ENCODE measurements at regions not wholly inside any gene's neighbourhood (a gene's known extent, or its start where the extent isn't known, plus 50 kb on each side); places are given as distances from the start of the nearest gene placed in this dataset.

- H3K27ac Mint-ChIP-seq, result no peak overlapping the region
- DNase-seq, result no peak
- H3K9me3 ChIP-seq (ENCODE audit: control insufficient read depth in 1 of 2, low read length in 2 of 2), result no peaks in the 10 kb centered on the region
- H3K27ac ChIP-seq (ENCODE audit: low read depth, low read length), result no peak overlapping the region
- H3K4me3 ChIP-seq (ENCODE audit: low read length in 2 of 2), result no peak overlapping the region
- no peaks in the 10 kb centered on the region for H3K4me1 Mint-ChIP-seq
- no peaks in the 10 kb centered on the region for H3K36me3 ChIP-seq (ENCODE audit: insufficient read depth, low read length)
- H3K4me1 ChIP-seq (ENCODE audit: insufficient read depth, low read length), result no peaks in the 10 kb centered on the region
- H3K27me3 Mint-ChIP-seq, result peaks cover 1% of the 10 kb centered on the region in 2 donors
- H3K9me3 Mint-ChIP-seq, result peaks cover 0 to 9% (median 6%) of the 10 kb centered on the region in 8 donors
- ChIA-PET CTCF (ENCODE audit: partially characterized antibody) (no interaction called here), POLR2A (ENCODE audit: partially characterized antibody) (no interaction called here)
- no peaks in the 10 kb centered on the region for H3K27me3 ChIP-seq (ENCODE audit: insufficient read depth, low read length)
- no peaks in the 10 kb centered on the region for H3K36me3 Mint-ChIP-seq
- intact Hi-C loops (cut with micrococcal nuclease), result no loop called here
- H3K4me3 Mint-ChIP-seq, result no peak overlapping the region
Measured at GRCh38 chr6:122302067-122302466, 97.4 kb upstream of the HSF2 start.

- H3K4me3 Mint-ChIP-seq, result no peak overlapping the region
- H3K4me1 Mint-ChIP-seq, result no peaks in the 10 kb centered on the region
- peaks cover 0 to 23% (median 8%) of the 10 kb centered on the region in 8 donors for H3K9me3 Mint-ChIP-seq
- no peaks in the 10 kb centered on the region for H3K9me3 ChIP-seq (ENCODE audit: control insufficient read depth in 1 of 2, low read length in 2 of 2)
- H3K36me3 ChIP-seq (ENCODE audit: insufficient read depth, low read length), result no peaks in the 10 kb centered on the region
- H3K27me3 Mint-ChIP-seq, result peaks cover 3 to 4% of the 10 kb centered on the region in 2 donors
- no peak overlapping the region for H3K4me3 ChIP-seq (ENCODE audit: low read length in 2 of 2)
- DNase-seq, result no peak
- H3K27ac Mint-ChIP-seq, result no peak overlapping the region
- no peaks in the 10 kb centered on the region for H3K4me1 ChIP-seq (ENCODE audit: insufficient read depth, low read length)
- no peaks in the 10 kb centered on the region for H3K27me3 ChIP-seq (ENCODE audit: insufficient read depth, low read length)
- intact Hi-C loops (cut with micrococcal nuclease), result no loop called here
- CTCF ChIA-PET (ENCODE audit: partially characterized antibody), result no interaction called here
- no peak overlapping the region for H3K27ac ChIP-seq (ENCODE audit: low read depth, low read length)
- POLR2A ChIA-PET (ENCODE audit: partially characterized antibody), result no interaction called here
- no peaks in the 10 kb centered on the region for H3K36me3 Mint-ChIP-seq
Measured at GRCh38 chr6:122307577-122307976, 91.9 kb upstream of the HSF2 start.

GRCh38 chr6:122308074-122308473 is 91.4 kb upstream of the HSF2 start:
- intact Hi-C loops (cut with micrococcal nuclease), result no loop called here
- Histone ChIP-seq H3K27me3 (ENCODE audit: insufficient read depth, low read length) (no peaks in the 10 kb centered on the region), H3K4me3 (ENCODE audit: low read length in 2 of 2) (no peak overlapping the region), H3K9me3 (ENCODE audit: control insufficient read depth in 1 of 2, low read length in 2 of 2) (no peaks in the 10 kb centered on the region), H3K4me1 (ENCODE audit: insufficient read depth, low read length) (no peaks in the 10 kb centered on the region), H3K36me3 (ENCODE audit: insufficient read depth, low read length) (no peaks in the 10 kb centered on the region), H3K27ac (ENCODE audit: low read depth, low read length) (no peak overlapping the region)
- POLR2A ChIA-PET (ENCODE audit: partially characterized antibody), result no interaction called here
- H3K9me3 Mint-ChIP-seq, result peaks cover 0 to 23% (median 8%) of the 10 kb centered on the region in 8 donors
- peaks cover 3 to 4% of the 10 kb centered on the region in 2 donors for H3K27me3 Mint-ChIP-seq
- H3K27ac Mint-ChIP-seq, result no peak overlapping the region
- no peaks in the 10 kb centered on the region for H3K36me3 Mint-ChIP-seq
- DNase-seq, result no peak
- H3K4me3 Mint-ChIP-seq, result no peak overlapping the region
- CTCF ChIA-PET (ENCODE audit: partially characterized antibody), result no interaction called here
- H3K4me1 Mint-ChIP-seq, result no peaks in the 10 kb centered on the region

- intact Hi-C loops (cut with micrococcal nuclease), result no loop called here
Measured at GRCh38 chr6:122315842-122316241, 83.6 kb upstream of the HSF2 start.

GRCh38 chr6:122322824-122323223 is 76.6 kb upstream of the HSF2 start:
- H3K36me3 Mint-ChIP-seq, result no peaks in the 10 kb centered on the region
- peak overlapping the region; percentile 7 to 90 (median 88) for H3K27ac Mint-ChIP-seq
- H3K9me3 ChIP-seq (ENCODE audit: control insufficient read depth in 1 of 2, low read length in 2 of 2), result no peaks in the 10 kb centered on the region
- H3K4me1 Mint-ChIP-seq, result peaks cover 11 to 19% (median 18%) of the 10 kb centered on the region in 4 donors
- H3K4me3 ChIP-seq (ENCODE audit: low read length in 2 of 2), result peak overlapping the region; percentile 32 to 40
- ChIA-PET CTCF (ENCODE audit: partially characterized antibody) (no interaction called here), POLR2A (ENCODE audit: partially characterized antibody) (no interaction called here)
- H3K27ac ChIP-seq (ENCODE audit: low read depth, low read length), result peak overlapping the region; percentile 15
- no peaks in the 10 kb centered on the region for H3K36me3 ChIP-seq (ENCODE audit: insufficient read depth, low read length)
- peak in 3 of 5 donors; percentile 0 to 2 (median 2) for DNase-seq
- no peaks in the 10 kb centered on the region for H3K27me3 ChIP-seq (ENCODE audit: insufficient read depth, low read length)
- peak overlapping the region; percentile 87 to 97 (median 92) for H3K4me3 Mint-ChIP-seq
- H3K9me3 Mint-ChIP-seq, result no peaks in the 10 kb centered on the region
- H3K27me3 Mint-ChIP-seq, result peaks cover 0 to 4% of the 10 kb centered on the region in 2 donors
- intact Hi-C loops (cut with micrococcal nuclease), result no loop called here
- peaks cover 9% of the 10 kb centered on the region for H3K4me1 ChIP-seq (ENCODE audit: insufficient read depth, low read length)

More at GRCh38 chr6:122315842-122316241, 83.6 kb upstream of the HSF2 start:
- ChIA-PET CTCF (ENCODE audit: partially characterized antibody) (no interaction called here), POLR2A (ENCODE audit: partially characterized antibody) (no interaction called here)
- Mint-ChIP-seq H3K4me1 (no peaks in the 10 kb centered on the region), H3K36me3 (no peaks in the 10 kb centered on the region), H3K9me3 (peaks cover 0 to 16% (median 10%) of the 10 kb centered on the region in 8 donors), H3K27ac (no peak overlapping the region), H3K4me3 (no peak overlapping the region), H3K27me3 (peaks cover 2 to 4% of the 10 kb centered on the region in 2 donors)
- no peak overlapping the region for H3K4me3 ChIP-seq (ENCODE audit: low read length in 2 of 2)
- H3K27ac ChIP-seq (ENCODE audit: low read depth, low read length), result no peak overlapping the region
- H3K36me3 ChIP-seq (ENCODE audit: insufficient read depth, low read length), result no peaks in the 10 kb centered on the region
- no peak for DNase-seq
- peaks cover 0 to 6% of the 10 kb centered on the region in 2 donors for H3K9me3 ChIP-seq (ENCODE audit: control insufficient read depth in 1 of 2, low read length in 2 of 2)
- no peaks in the 10 kb centered on the region for H3K4me1 ChIP-seq (ENCODE audit: insufficient read depth, low read length)
- no peaks in the 10 kb centered on the region for H3K27me3 ChIP-seq (ENCODE audit: insufficient read depth, low read length)

- Histone ChIP-seq H3K4me3 (ENCODE audit: low read length in 2 of 2) (peak overlapping the region; percentile 32 to 40), H3K4me1 (ENCODE audit: insufficient read depth, low read length) (peaks cover 9% of the 10 kb centered on the region), H3K27me3 (ENCODE audit: insufficient read depth, low read length) (no peaks in the 10 kb centered on the region), H3K27ac (ENCODE audit: low read depth, low read length) (peak overlapping the region; percentile 15), H3K36me3 (ENCODE audit: insufficient read depth, low read length) (no peaks in the 10 kb centered on the region), H3K9me3 (ENCODE audit: control insufficient read depth in 1 of 2, low read length in 2 of 2) (no peaks in the 10 kb centered on the region)
- peak in 2 of 5 donors; percentile 0 to 4 for DNase-seq
- peaks cover 0 to 4% of the 10 kb centered on the region in 2 donors for H3K27me3 Mint-ChIP-seq
- intact Hi-C loops (cut with micrococcal nuclease), result no loop called here
- H3K4me3 Mint-ChIP-seq, result peak overlapping the region; percentile 87 to 97 (median 92)
- H3K4me1 Mint-ChIP-seq, result peaks cover 11 to 19% (median 18%) of the 10 kb centered on the region in 4 donors
- no peaks in the 10 kb centered on the region for H3K36me3 Mint-ChIP-seq
- CTCF ChIA-PET (ENCODE audit: partially characterized antibody), result no interaction called here
- POLR2A ChIA-PET (ENCODE audit: partially characterized antibody), result no interaction called here
- no peaks in the 10 kb centered on the region for H3K9me3 Mint-ChIP-seq
- peak overlapping the region in 6 of 7 donors; percentile 7 to 90 (median 88) for H3K27ac Mint-ChIP-seq
Measured at GRCh38 chr6:122323361-122323760, 76.1 kb upstream of the HSF2 start.

- CTCF ChIA-PET (ENCODE audit: partially characterized antibody), result no interaction called here
- Histone ChIP-seq H3K4me3 (ENCODE audit: low read length in 2 of 2) (no peak overlapping the region), H3K27ac (ENCODE audit: low read depth, low read length) (no peak overlapping the region), H3K36me3 (ENCODE audit: insufficient read depth, low read length) (no peaks in the 10 kb centered on the region), H3K4me1 (ENCODE audit: insufficient read depth, low read length) (no peaks in the 10 kb centered on the region), H3K27me3 (ENCODE audit: insufficient read depth, low read length) (no peaks in the 10 kb centered on the region), H3K9me3 (ENCODE audit: control insufficient read depth in 1 of 2, low read length in 2 of 2) (no peaks in the 10 kb centered on the region)
- H3K36me3 Mint-ChIP-seq, result no peaks in the 10 kb centered on the region
- H3K27me3 Mint-ChIP-seq, result peaks cover 3 to 7% of the 10 kb centered on the region in 2 donors
- H3K4me1 Mint-ChIP-seq, result no peaks in the 10 kb centered on the region
- H3K9me3 Mint-ChIP-seq, result no peaks in the 10 kb centered on the region
- no peak for DNase-seq
- POLR2A ChIA-PET (ENCODE audit: partially characterized antibody), result no interaction called here
- H3K27ac Mint-ChIP-seq, result no peak overlapping the region
- intact Hi-C loops (cut with micrococcal nuclease), result no loop called here
- H3K4me3 Mint-ChIP-seq, result no peak overlapping the region
Measured at GRCh38 chr6:122330315-122330714, 69.1 kb upstream of the HSF2 start.

- ChIA-PET POLR2A (ENCODE audit: partially characterized antibody) (no interaction called here), CTCF (ENCODE audit: partially characterized antibody) (no interaction called here)
- H3K4me3 ChIP-seq (ENCODE audit: low read length in 2 of 2), result no peak overlapping the region
- Mint-ChIP-seq H3K4me3 (no peak overlapping the region), H3K27ac (no peak overlapping the region), H3K27me3 (peaks cover 4 to 13% of the 10 kb centered on the region in 2 donors), H3K4me1 (no peaks in the 10 kb centered on the region), H3K36me3 (no peaks in the 10 kb centered on the region), H3K9me3 (no peaks in the 10 kb centered on the region)
- H3K27ac ChIP-seq (ENCODE audit: low read depth, low read length), result no peak overlapping the region
- H3K36me3 ChIP-seq (ENCODE audit: insufficient read depth, low read length), result no peaks in the 10 kb centered on the region
- no peaks in the 10 kb centered on the region for H3K27me3 ChIP-seq (ENCODE audit: insufficient read depth, low read length)
- intact Hi-C loops (cut with micrococcal nuclease), result no loop called here
- H3K9me3 ChIP-seq (ENCODE audit: control insufficient read depth in 1 of 2, low read length in 2 of 2), result no peaks in the 10 kb centered on the region
- no peak for DNase-seq
- H3K4me1 ChIP-seq (ENCODE audit: insufficient read depth, low read length), result no peaks in the 10 kb centered on the region
Measured at GRCh38 chr6:122337645-122338044, 61.8 kb upstream of the HSF2 start.
